ENCODE measurements at regions not wholly inside any gene's neighbourhood (a gene's known extent, or its start where the extent isn't known, plus 50 kb on each side); places are given as distances from the start of the nearest gene placed in this dataset.

- no peak overlapping the region for H3K27ac ChIP-seq (ENCODE audit: extremely low read depth, low read depth, low read length)
- no peaks in the 10 kb centered on the region for H4K20me1 ChIP-seq (replicated peaks; ENCODE audit: control insufficient read depth, insufficient read depth, low read length)
- H3K4me1 ChIP-seq (replicated peaks in 1 of 2; ENCODE audit: control insufficient read depth in 2 of 2, insufficient read depth in 2 of 2, low read length in 2 of 2): no peaks in the 10 kb centered on the region
- H3K36me3 ChIP-seq (ENCODE audit: control insufficient read depth, insufficient read depth, low read length): no peaks in the 10 kb centered on the region
- CTCF ChIA-PET (ENCODE audit: low intra/inter-chr PET ratio): no interaction called here
- BruUV-seq (replicated peaks): no TSS peak
- peaks cover 3% of the 10 kb centered on the region; the same call in 1 of the 2 replicates for H3K9me3 ChIP-seq (replicated peaks; ENCODE audit: control insufficient read depth, insufficient read depth, low read depth, low read length)
- no peak overlapping the region for H3K9ac ChIP-seq (ENCODE audit: insufficient read depth in 1 of 2, low read depth in 2 of 2, low read length in 2 of 2)
- no peaks in the 10 kb centered on the region for H3K27me3 ChIP-seq (ENCODE audit: control insufficient read depth in 2 of 2, insufficient read depth in 2 of 2, low read length in 2 of 2)
- no peaks in the 10 kb centered on the region for H3K79me2 ChIP-seq (ENCODE audit: control insufficient read depth, insufficient read depth, low read length)
- POLR2A ChIA-PET: no interaction called here
- WGBS (ENCODE audit: insufficient coverage, low coverage, missing lambda C conversion rate): 21% methylated on average over 1 of the region's 1 CpG
- in situ Hi-C loops (cut with MboI): no loop called here
- FAIRE-seq (no peak), ATAC-seq (no peak), DNase-seq (ENCODE audit: extremely low read depth in 1 of 4, low spot score in 3 of 4) (no peak)
- no peak overlapping the region for H3K4me3 ChIP-seq
- H2AFZ ChIP-seq (ENCODE audit: low read depth, low read length): no peak overlapping the region
- no peak overlapping the region for H3K4me2 ChIP-seq (ENCODE audit: insufficient read depth, low read length)
- intact Hi-C loops (cut with micrococcal nuclease): no loop called here
- H3K9me1 ChIP-seq (ENCODE audit: control insufficient read depth, insufficient read depth, low read length): no peaks in the 10 kb centered on the region
- TF ChIP-seq HDAC2 (IDR thresholded peaks at IDR 0.05): no peak
- TF ChIP-seq CHD1 (IDR thresholded peaks at IDR 0.05; ENCODE audit: low read length): no peak
- TF ChIP-seq E2F3 (CRISPR knock-in tag; IDR thresholded peaks at IDR 0.05): no peak
- no peak for TF ChIP-seq RNF219 (CRISPR knock-in tag; IDR thresholded peaks at IDR 0.05)
- no peak for TF ChIP-seq SLC30A9 (CRISPR knock-in tag; IDR thresholded peaks at IDR 0.05)
- TF ChIP-seq NCOA2 (IDR thresholded peaks at IDR 0.05; ENCODE audit: partially characterized antibody in 2 of 2): no peak
- no peak for TF ChIP-seq HNRNPH1 (optimal IDR thresholded peaks at IDR 0.05; ENCODE audit: low read depth, low read length)
- no peak for TF ChIP-seq ZBTB17 (CRISPR knock-in tag; IDR thresholded peaks at IDR 0.05)
- no peak for TF ChIP-seq RBM25 (IDR thresholded peaks at IDR 0.05; ENCODE audit: low read depth, low read length, severe bottlenecking)
- TF ChIP-seq SP1 (CRISPR knock-in tag; IDR thresholded peaks at IDR 0.05): no peak
- TF ChIP-seq CCAR2 (IDR thresholded peaks at IDR 0.05; ENCODE audit: low read depth, low read length): no peak
These were observed 129.8 kb upstream of the PRDX6 start for GRCh38 chr1:173347282-173347818.
